Thyroid gland (tissue), 4 donors: ENCODE measurements at regions not wholly inside any gene's neighbourhood (a gene's known extent, or its start where the extent isn't known, plus 50 kb on each side); places are given as distances from the start of the nearest gene placed in this dataset.

Experiments
- POLR2A ChIP-seq, 2 donors: fragments of 450-650 bp; IDR thresholded peaks; one replicate each; pipeline ENCODE4 v1.6.1; 2017; ENCODE audit warnings: antibody characterized with exemption in 2 of 2, mild to moderate bottlenecking in 2 of 2, moderate library complexity in 1 of 2
- TF ChIP-seq, protein P1 (sequence below), 6 experiments: fragments of 200-600 bp in 3 of 6; fragments of 450-650 bp in 3 of 6; sonication (generic) in 3 of 6; IDR thresholded peaks; one replicate each; pipeline ENCODE4 v1.5.1; 2016 to 2019; ENCODE audit warnings: antibody characterized with exemption in 6 of 6, mild to moderate bottlenecking in 2 of 6, inconsistent platforms in 1 of 6, moderate library complexity in 1 of 6

DNA sequence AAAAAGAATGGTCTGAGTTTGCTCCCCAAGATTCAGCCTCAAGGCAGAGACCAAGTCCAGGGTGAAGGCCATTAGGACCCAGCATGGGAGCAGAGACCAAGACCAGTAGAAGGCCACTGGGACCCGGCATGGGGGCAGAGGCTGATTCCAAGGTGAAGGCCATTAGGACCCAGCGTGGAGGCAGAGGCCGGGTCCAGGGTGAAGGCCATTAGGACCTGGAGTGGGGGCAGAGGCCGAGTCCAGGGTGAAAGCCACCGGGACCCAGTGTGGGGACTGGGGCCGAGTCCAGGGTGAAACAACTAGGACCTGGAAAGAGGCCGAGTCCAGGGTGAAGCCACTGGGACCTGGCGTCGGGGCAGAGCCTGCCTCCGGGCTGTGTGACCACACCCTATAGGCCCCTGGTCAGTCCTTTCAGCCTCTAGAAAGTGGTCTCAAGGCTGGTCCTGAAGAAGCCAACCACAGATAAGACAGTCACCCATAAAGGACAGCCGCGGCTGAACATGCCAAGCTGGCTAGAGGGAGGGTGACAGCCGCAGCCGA is 113.8 kb upstream of the SALL3 start:
- TF ChIP-seq, protein P1, sequence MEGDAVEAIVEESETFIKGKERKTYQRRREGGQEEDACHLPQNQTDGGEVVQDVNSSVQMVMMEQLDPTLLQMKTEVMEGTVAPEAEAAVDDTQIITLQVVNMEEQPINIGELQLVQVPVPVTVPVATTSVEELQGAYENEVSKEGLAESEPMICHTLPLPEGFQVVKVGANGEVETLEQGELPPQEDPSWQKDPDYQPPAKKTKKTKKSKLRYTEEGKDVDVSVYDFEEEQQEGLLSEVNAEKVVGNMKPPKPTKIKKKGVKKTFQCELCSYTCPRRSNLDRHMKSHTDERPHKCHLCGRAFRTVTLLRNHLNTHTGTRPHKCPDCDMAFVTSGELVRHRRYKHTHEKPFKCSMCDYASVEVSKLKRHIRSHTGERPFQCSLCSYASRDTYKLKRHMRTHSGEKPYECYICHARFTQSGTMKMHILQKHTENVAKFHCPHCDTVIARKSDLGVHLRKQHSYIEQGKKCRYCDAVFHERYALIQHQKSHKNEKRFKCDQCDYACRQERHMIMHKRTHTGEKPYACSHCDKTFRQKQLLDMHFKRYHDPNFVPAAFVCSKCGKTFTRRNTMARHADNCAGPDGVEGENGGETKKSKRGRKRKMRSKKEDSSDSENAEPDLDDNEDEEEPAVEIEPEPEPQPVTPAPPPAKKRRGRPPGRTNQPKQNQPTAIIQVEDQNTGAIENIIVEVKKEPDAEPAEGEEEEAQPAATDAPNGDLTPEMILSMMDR (IDR thresholded peaks at IDR 0.05) = no peak
- TF ChIP-seq POLR2A (IDR thresholded peaks at IDR 0.05) = no peak
